Left ventricle myocardium superior (tissue), 1 donor: ENCODE measurements at regions not wholly inside any gene's neighbourhood (a gene's known extent, or its start where the extent isn't known, plus 50 kb on each side); places are given as distances from the start of the nearest gene placed in this dataset.
"Not testable (repeated sequence)": the region's sequence is repeated elsewhere in the genome, so short reads cannot be mapped to it uniquely, and the experiment has no call there.

Experiments used
- ATAC-seq: fragments of 200-7000 bp; cut with Tn5 transposase; one replicate; pipeline ENCODE4 v1.9.1; 2020; ENCODE audit warnings: mild to moderate bottlenecking, moderate library complexity
- DNase-seq: peaks from one replicate; pipeline ENCODE4 v3.0.0-alpha.2; 2020
- intact Hi-C: fragments of 100-400 bp; cut with micrococcal nuclease; formaldehyde crosslinking; loops from one replicate; pipeline ENCODE4 v1.11.0; 2022
- donor health status: DM: no; HTN: yes; CAD: no; lungs with severe emphysema.

DNA sequence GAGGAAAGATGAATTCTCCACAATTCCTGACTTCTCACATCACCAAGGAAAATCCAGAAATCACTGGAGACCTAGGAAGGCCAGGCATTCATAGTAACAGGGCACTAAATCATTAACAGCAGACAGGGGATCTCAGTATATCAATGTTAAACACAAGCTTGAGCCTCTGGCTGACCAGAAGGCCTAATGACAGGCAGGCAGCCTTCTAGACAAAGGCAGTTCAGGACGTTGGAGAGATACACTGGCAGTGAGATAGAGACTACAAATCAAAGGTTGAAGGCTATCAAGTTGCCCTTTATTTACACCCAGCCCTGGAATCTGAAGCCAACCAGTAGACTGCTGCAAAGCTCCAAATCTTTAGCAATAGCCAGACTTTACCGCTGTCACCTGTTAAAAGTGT, 422.8 kb upstream of the CCL2 start:
- ATAC-seq = no peak
- intact Hi-C loops = no loop called here
- DNase-seq = no peak

DNA sequence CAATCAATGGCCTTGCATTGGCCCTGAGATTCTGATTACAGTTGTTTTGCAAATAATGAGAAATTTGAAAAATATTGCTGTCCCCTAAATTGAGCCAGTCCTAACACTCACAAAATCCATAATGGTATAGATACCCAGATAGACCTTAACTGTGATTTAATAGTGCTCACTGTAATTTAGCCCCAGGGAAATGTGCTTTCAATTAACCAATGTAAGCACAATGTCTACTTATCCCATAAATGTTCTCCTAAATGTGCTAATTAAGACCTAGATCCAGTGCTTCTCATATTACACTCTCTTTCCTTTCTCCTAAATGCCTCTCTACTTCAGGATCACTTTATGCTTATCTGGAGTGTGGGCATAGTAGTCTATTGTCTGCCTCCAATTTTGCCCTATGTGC, 417.8 kb upstream of the CCL2 start:
- intact Hi-C loops = no loop called here
- ATAC-seq (no peak), DNase-seq (no peak)

DNA sequence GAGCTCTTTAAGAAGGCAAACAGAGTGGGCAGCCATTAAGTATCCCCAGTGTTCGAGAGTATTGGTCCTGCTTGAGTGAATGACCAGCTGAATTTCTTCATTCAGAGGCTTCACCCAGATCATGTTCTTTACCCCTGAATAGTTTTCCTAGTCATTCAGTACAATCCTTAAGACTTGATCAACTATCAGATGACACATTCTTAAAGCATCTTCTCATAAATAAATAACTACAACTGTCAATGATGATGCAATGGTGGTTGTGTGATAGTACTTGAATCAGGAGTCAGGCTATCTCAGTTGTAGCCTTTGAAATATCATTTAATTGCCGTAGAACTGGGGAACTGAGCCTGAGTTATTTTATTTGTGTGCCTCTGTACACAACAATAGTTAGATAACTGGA, 416.8 kb upstream of the CCL2 start:
- ATAC-seq (no peak), DNase-seq (no peak)
- intact Hi-C loops = no loop called here

DNA sequence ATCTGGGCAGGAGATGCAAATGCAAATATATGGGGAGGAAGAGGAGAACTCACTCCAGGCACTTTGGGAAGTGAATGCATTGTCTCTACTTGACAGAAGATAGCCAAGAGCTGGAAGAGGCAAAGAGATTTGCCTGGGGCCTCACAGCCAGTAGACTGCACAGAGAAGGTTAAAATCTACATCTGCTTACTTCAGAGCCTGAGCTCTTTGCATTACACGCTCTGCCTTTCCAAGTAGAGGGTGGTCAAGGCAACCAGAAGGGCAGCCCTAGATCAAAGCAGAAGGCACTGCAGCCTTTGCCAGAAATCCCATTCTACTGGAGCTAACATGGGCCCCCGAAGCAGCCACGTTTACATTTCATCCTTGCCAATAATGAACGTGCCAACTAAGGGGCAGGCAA, 407.2 kb upstream of the CCL2 start:
- DNase-seq = no peak
- intact Hi-C loops = no loop called here
- ATAC-seq = no peak

DNA sequence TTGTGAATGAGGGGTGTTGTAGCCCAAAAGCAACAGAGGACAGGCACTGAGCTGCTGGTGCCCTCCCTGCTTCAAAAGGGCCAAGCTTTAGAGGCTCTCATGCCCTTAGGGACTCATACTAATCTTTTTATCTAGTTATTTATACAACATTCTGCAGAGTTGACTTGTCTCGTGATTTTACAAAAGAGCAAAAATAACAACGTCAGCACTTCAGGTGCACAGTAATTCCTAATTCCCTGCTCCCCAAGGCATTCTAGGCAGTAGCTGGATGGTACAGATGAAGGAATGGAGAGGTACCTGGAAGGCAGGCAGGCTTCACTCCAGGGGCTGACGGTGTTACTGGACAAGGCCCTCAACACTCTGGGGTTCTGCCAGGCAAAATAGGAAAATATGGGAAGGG, 406.7 kb upstream of the CCL2 start:
- DNase-seq (no peak), ATAC-seq (no peak)
- intact Hi-C loops = no loop called here

GRCh38 chr17:33854596-33854995, 400.5 kb upstream of the CCL2 start:
- ATAC-seq (no peak), DNase-seq (no peak)
- intact Hi-C loops = no loop called here

GRCh38 chr17:33858121-33858520, 397.0 kb upstream of the CCL2 start:
- ATAC-seq = no peak
- intact Hi-C loops = no loop called here
- DNase-seq = no peak

DNA sequence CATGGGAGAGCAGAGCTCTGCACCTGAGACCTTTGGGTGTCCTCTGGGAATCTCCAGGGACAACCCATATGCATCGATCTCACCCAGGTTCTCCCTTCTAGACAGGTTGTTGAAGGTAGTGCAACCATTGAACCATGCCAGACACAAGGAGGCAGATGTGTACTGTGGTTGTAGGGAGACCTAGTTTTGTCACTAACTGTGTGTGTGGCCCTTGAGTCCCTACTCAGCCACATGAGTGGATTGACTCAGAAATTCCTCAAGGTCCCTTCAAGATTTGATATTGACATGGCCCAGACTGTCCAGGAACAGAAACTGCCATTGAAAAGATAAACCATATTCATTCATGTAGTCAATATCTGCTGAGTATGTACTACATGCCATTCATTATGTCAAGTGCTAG, 396.4 kb upstream of the CCL2 start:
- intact Hi-C loops = no loop called here

DNA sequence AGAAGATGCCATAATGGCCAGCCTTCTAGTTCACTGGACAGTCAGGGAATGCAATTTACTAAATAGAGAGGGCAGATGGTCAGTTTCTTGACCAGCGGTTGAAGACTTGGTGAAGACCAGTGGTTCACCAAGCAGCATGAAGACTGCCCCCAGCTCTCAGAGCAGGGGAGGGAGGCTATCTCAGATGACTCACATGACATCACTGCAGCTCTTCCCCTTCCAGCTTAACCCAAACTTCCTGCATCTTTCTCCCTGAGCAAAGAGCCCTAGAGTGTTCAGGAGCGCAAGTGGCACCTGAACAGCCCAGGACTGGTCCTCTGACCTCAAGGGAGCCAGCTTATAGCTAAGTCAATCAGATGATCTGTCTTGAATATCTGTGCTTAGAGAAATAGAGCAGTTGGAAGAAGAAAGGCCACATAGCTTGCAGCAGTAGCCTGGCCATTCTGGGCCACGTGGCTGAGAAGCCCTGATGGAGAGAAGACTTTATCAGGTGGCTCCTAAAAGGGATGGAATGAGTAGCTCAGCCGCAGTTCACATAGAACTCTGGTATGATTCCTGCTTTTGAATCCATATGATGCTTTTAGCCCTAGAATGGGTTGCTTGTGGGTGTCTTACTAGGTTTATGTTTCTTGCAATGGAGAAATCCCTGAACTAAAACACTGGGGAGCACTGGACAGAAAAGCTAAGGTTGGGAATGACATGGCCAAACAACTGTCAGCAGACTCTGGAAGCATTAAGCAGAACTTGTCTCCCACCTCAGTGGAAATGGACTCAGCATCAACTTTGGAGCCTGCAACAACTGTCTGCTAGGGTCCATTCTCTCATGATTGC, 392.1 kb upstream of the CCL2 start:
- ATAC-seq = no peak
- no peak for DNase-seq
- intact Hi-C loops = no loop called here

More for the DNA sequence above, 396.4 kb upstream of the CCL2 start:
- ATAC-seq = no peak
- DNase-seq = no peak

DNA sequence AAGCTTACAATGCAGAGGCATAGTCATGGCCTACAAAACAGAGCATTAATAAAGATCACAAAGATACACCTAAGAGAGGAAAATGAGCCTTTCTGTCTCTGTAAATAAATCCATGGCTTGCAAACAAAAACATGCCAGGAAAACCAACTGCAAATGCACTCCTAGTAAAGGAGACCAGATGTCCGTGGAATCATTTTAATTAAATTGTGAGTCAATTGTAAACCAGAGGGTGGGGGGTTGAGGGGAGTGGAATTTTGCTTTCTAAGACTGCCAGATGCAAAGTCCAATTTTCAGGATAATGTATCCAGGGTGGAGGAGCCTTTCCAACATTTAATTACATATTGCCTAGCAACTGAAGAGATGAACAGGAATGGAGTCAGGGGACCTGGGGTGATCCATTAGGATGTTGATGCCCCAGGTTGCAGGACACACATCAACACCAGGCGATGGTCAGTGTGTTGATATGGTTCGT, 390.3 kb upstream of the CCL2 start:
- DNase-seq (no peak), ATAC-seq (no peak)
- intact Hi-C loops = no loop called here

- intact Hi-C loops = no loop called here
- DNase-seq = no peak
- no peak for ATAC-seq
Observed at GRCh38 chr17:33868899-33869298, 386.2 kb upstream of the CCL2 start.

DNA sequence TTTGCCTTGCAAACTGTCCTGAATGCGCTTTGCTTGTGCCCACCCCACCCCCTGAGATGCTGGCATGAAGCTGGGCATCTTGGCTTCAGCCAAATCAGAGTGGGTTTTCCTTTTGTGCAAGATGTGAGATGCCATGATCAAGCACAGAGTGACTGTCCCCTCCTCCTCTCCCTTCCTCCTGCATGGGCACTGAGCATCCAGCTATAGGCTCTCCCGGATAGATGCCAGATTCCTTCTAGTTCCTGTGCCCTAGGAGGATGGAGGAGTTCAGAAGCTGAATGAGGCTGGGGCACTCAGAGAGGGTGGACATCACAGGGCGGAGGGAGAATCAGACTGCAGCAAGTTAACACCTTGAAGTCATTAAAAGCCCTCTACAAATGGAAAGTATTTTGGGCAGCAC, 384.1 kb upstream of the CCL2 start:
- ATAC-seq = no peak
- intact Hi-C loops = no loop called here

DNA sequence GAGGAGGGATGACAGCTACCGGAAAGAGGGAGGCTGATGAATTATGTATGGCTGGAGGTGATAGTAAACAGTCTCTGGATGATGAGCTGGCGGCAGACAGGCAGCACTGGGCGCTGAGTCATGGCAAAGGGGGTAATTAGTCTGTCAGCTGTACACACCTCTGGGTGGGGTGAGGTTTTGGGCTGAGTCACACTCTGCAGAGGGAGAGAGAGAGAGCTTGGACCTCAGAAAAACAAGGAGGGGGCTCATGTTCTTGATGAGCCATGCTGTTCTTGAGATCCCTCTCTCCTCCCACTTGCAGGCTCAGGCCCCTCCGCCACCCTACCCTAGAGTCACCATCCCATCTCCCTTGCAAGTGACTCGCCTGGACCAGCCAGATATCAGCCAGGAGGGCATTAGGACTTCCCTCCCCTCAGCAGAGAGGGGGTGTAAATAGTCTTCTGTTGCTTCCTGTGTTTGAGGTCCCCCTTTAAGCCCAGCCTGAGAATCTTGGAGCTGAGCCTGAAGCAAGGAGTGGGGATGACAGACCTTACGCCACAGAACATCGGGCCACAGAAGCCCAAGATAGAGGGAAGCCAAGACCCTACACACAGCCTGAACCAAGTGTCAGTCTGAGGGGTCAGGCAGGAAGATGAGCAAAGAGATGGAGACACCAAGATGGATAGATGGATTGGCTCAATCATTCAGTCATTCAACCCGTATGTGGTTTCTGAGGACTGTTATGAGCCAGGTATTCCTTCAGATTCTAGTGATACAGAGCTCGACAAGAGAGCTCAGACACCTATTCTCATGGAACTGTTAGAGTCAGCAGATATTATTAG, 383.2 kb upstream of the CCL2 start:
- ATAC-seq = no peak
- DNase-seq = no peak
- intact Hi-C loops = no loop called here

More for the DNA sequence above, 384.1 kb upstream of the CCL2 start:
- no peak for DNase-seq

- DNase-seq (no peak), ATAC-seq (no peak)
- intact Hi-C loops = no loop called here
Observed at GRCh38 chr17:33873201-33873617, 381.9 kb upstream of the CCL2 start.

DNA sequence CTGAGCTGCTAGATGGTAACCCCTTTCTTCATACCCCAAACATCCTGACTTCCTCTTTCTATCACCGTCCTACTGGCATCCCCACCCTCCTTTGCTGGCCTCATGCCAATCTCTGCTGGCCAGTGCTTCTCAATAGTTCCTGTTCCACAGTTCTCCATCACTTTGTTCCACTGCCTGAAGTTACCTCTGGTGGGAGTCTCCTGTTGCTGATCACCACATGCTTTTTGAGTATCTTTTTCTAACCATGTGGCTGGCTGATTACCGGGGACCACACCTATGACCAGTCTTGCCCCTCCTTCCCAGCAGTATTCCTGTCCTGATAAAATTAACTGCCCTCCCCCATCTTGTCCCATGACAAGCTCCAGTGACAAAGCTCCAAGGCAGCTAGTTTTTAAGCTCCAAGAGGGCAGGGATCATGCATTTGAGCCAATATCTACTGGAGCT, 380.4 kb upstream of the CCL2 start:
- intact Hi-C loops = no loop called here
- DNase-seq (peak; percentile 38), ATAC-seq (no peak)

GRCh38 chr17:33875973-33876372, 379.1 kb upstream of the CCL2 start:
- DNase-seq (no peak), ATAC-seq (no peak)
- intact Hi-C loops = no loop called here

DNA sequence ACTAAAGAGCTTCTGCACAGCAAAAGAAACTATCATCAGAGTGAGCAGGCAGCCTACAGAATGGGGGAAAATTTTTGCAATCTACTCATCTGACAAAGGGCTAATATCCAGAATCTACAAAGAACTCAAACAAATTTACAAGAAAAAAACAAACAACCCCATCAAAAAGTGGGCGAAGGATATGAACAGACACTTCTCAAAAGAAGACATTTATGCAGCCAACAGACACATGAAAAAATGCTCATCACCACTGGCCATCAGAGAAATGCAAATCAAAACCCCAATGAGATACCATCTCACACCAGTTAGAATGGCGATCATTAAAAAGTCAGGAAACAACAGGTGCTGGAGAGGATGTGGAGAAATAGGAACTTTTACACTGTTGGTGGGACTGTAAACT, 372.8 kb upstream of the CCL2 start:
- ATAC-seq, DNase-seq: not testable (repeated sequence)
- intact Hi-C loops = loop anchor here (10.0 kb wide), 1 partner anchor 63 kb away; no protein-coding TSS in a partner anchor

DNA sequence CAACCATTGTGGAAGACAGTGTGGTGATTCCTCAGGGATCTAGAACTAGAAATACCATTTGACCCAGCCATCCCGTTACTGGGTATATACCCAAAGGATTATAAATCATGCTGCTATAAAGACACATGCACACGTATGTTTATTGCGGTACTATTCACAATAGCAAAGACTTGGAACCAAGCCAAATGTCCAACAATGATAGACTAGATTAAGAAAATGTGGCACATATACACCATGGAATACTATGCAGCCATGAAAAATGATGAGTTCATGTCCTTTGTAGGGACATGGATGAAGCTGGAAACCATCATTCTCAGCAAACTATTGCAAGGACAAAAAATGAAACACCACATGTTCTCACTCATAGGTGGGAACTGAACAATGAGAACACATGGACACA, 372.4 kb upstream of the CCL2 start:
- ATAC-seq, DNase-seq: not testable (repeated sequence)
- intact Hi-C loops = loop anchor here (10.0 kb wide), 1 partner anchor 62 kb away; no protein-coding TSS in a partner anchor

DNA sequence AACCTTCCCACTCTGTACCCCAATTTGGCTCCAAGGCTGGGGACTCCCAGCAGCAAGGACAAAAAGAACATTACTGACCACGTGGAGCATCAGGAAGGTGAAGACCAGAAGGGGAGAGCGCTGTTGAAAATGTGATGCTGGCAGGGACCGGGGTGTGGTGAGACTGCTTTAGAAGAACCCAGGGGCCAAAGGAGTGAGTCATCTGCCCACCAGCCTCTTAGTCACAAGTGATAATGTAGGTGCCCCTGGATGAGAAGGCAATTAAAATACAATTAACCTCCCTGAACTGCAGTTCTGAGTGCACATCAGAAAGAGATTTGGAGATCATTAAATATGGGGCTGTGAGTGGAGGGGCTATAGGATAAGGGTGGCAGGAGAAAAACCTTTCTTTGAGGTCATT, 366.6 kb upstream of the CCL2 start:
- ATAC-seq (no peak), DNase-seq (no peak)
- intact Hi-C loops = loop anchor here (10.0 kb wide), 1 partner anchor 56 kb away; no protein-coding TSS in a partner anchor

DNA sequence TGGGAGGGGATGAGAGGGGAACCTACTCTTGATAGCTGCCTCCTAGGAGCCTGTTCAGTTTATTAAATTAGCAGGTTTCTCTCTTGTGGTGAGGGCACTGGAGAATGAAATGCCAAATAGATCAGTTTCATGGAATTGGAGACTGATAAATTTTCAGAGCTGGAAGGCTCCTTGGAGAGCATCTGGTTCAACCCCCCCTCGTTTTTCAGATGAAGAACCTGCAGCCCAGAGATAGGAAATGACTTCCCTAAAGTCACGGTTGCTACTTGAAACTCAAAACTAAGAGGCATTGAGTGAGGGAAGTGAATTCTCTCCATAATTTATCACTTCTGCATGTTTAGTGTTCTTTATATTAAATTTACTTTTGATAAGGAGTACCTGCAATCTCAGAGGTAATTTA, 366.0 kb upstream of the CCL2 start:
- no peak for ATAC-seq
- no peak for DNase-seq
- intact Hi-C loops = loop anchor here (10.0 kb wide), 1 partner anchor 56 kb away; no protein-coding TSS in a partner anchor
